Hematopoietic multipotent progenitor cell treated with erythropoietin and hydrocortisone succinate and interleukin-3 and kit ligand, for 4 days (in vitro differentiated cells): ENCODE measurements at regions not wholly inside any gene's neighbourhood (a gene's known extent, or its start where the extent isn't known, plus 50 kb on each side); places are given as distances from the start of the nearest gene placed in this dataset.
"Not testable (repeated sequence)": the region's sequence is repeated elsewhere in the genome, so short reads cannot be mapped to it uniquely, and the experiment has no call there.

Experiments used
- DNase-seq: peaks from one replicate; pipeline ENCODE4 v3.0.0-alpha.2; 2015

DNA sequence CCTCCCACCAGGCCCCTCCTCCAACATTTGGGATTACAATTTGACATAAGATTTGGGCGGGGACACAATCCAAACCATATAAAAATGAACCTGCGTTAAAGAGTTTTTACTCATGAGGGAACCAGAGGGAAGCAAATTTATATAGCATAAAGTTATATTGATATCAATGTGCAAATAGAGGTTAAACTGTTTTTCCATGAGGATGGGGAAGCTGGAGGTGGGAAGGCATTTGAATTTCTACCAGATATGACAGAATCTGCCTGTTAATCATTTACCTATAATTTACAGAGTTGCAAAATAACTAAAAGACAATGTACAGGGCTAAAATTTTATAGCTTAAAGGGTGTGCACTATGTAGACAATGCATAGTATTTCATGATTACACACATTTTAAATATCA, 322.0 kb upstream of the FKBP1C start:
- no peak for DNase-seq

DNA sequence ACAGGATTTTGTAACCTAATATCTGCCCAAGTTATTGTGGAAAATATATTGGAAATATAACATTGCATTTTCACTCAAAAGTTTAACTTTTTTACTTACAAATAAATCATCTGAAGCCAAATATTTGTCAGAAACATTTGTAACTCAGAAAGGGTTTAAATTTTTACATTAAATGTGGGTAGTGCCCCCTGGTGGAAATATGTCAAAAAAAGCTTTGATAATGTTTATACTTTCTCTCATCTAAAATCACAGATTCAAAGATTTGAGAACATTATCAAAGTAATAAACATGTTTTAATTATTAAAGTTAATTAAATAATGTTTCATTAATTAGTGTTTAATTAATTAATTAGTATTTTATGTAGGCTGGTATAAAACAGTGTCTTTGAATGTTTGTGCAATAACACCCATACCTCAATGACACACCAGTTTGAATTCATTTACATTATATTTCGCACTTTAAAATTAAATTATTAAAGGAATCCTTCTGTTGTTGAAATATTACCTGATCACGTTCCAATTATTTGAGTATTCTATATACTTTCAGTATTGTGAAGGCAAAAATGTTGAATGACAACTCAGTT, 320.1 kb upstream of the FKBP1C start:
- DNase-seq: peak; percentile 53

DNA sequence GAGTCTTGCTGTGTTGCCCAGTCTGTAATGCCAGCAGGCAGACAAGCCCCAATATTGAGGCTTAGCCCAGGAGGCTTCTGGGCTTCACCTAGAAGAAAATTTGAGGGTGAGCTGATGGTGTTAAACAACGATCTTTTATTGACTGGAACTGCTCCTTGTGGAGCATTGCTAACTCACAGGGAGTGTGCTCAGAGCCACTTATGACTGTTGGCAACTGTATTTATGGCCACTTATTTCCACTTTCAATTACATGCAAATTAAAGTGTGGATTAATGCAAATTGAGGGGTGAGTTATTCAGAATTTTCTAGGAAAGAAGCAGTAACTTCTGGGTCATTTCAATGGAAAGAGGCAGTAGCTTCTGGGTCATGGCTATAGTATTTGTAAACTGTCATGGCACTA, 317.2 kb upstream of the FKBP1C start:
- DNase-seq: no peak

DNA sequence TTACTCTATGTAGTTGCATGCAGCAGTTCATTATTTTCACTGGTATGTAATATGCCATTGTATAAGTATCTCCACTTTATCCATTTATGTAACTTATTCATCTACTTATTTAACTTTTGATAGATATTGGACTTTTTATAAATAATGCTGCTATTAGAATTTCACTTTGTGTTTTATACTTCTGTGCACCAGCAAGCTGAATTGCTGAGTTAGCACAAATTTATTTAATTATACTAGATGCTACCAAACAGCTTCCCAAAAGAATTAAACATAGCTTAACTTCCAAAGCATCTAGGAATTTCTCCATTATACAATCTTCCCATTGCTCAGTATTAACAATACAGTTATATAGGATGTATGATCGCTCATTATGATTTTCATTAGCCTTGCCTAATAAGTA, 308.0 kb upstream of the FKBP1C start:
- no peak for DNase-seq

DNA sequence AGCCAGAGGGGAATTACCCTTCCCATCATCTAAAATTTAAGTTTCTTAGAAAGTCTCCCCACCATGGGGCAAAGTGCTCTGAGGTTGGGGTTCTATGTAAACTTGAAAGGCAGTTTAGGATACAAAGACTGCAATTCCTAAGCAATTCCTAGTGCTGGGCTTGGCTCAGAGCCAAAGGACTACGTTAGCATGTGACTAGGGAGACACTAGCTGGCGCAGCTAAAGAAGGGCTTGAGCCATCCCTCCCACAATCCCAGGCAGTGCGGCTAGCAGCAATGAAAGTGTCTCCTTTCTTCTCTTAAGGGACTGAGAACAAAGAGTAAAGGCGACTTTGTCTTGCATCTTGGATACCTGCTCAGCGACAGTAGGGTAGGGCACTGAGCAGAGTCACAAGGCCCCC, 306.6 kb upstream of the FKBP1C start:
- DNase-seq: no peak

DNA sequence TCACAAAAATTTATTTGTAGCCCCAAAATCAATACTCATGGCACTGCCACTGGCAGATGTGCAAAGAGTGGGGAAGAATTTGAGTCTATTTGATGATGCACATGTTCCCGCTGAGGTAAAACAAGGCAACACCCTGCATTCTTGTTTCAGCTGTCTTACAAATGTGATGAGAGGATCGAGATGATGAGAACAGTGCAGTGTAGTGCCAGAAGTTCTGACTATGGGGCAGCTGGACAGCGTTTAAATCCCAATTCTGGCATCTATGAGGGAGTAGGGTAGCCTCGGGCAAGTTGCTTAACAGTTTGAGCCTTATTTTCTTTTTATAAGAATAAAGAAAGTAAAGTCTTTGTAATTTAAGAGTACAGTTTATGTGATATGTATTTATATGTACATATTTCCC, 296.7 kb upstream of the FKBP1C start:
- no peak for DNase-seq

DNA sequence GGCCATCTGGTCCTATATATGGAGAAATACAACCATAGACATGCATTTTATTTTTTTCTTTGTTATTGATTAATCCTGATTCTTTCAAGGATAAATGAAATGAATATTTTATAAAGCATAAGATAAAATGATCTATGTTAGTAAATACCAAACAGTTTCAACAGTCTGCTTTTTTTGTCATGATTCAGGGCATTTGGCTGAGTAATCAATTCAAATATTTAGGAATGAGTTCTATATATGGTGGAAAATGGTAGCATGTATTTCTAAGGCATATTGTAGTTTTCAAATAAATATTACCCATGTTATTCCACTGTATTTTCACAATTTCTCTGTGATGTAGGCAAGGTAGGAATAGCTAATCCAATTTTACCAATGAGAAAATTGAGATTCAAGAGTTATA, 287.5 kb upstream of the FKBP1C start:
- DNase-seq: no peak

DNA sequence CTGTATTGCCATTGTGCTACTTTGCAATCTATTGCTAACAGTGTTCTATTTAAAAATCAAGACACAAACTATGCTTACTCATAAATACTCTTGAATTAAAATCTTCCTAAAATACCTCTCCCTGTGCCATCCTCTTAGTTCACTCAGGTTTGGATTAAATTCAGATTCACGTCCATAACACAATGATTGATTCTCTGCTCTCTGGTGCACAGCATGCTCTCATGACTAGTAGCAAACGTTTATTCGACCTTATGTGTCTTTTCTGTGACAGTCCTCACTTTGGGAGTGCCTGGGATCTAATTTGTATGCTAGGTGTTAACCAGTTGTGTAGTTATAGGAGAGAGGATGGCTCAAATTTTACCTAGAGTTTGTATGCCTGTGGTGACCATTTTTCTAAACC, 270.4 kb upstream of the FKBP1C start:
- no peak for DNase-seq

DNA sequence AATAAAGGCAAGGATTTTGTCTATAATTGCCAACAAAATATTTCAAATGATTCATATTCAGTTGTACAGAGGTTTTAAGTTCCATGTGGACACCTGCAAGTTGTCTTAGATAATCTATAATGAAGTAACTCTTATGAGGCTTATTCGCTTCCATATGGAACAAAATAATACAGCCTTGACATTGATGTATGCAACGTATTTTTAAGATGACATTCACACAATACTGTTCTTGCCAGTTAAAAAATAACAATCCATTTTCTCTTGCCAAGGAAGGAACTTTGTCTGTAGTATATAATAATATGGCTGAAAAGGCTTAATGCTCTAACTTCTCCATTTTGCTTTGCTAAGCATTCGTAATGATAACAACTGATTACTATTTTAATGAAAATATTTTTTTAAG, 269.3 kb upstream of the FKBP1C start:
- no peak for DNase-seq

DNA sequence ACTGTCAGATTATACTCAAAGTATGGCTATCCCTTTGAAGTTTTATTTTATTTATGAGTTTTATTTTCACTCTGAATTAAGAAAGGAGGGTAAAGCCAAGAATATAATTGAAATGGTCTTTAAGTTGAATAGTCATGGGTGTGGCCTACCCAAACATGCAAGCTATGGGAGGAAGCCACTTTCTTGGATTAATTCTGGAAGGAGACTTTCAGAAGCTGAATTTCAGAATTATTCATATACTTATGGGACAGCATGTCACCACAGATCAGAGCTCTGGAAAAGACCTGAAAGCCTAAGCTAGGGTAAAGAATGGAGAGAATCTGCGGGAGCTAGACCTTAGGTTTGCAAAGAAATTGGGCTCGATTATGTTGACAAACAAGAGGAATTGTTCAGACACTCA, 242.4 kb upstream of the FKBP1C start:
- no peak for DNase-seq

DNA sequence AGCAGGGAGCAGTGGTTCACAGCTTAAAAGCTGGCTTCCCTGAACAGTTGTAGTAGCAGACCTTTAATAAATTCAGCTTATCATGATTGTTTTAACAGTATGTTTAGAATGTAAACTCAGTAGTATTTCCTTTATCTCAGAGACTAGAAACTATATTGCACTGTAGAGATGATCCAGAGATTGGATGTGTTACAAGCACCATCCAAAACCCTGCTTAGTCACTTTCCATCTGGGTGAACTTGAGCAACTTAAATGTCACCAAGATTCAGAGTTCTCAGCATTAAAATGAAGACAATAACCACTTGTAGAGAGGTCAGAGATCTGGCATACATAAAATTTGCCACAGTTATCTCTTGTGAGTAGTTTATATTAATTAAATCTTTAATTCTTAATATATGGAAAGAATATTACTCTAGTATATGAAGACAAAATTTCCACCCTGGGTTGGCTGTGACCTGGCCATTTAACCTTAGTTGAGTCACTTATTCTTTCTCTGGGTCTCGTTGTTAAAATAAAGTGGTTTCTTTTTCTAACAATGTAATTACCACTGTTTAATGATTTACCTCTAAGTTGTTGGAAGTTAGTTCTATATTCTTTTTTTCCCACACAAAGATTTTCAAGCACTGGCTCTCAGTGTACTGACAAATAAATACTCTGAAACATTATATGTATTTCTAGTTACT, 239.2 kb upstream of the FKBP1C start:
- DNase-seq: no peak

DNA sequence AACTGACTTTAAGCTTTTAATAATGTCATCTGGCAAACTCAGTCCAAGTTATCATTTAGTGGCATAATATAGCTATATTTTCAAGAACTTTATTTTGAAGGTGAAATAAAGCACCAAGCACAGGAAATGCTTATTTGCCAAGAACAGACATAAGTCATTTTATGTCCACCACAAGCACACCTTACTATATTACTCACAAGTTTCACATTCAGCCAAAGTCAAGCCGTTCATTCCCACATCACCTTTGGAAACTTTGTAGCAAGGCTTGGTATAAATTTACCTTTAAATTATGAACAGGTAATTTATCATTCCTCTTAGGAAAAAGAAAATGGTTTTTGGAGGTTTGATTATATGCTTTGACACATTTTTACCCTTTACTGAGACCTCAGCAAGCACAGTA, 236.8 kb upstream of the FKBP1C start:
- no peak for DNase-seq

DNA sequence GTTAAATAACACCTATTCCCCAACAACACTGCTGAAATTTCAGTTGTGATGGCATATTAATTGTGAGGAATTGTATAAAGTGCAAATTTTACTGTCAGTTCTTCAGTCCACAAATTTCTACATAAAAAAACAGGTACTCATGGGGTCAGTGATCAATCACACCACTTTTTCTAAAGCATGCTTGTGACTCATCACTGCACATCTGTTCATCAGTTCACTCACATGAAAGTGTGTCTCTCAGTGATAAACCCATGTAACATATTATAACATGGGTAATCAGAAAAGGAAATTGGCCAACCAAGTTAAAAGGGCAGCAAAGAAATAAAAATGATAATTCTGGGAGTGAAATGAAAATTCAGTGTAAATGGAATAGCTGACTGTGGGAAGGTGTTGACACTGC, 234.7 kb upstream of the FKBP1C start:
- no peak for DNase-seq

DNA sequence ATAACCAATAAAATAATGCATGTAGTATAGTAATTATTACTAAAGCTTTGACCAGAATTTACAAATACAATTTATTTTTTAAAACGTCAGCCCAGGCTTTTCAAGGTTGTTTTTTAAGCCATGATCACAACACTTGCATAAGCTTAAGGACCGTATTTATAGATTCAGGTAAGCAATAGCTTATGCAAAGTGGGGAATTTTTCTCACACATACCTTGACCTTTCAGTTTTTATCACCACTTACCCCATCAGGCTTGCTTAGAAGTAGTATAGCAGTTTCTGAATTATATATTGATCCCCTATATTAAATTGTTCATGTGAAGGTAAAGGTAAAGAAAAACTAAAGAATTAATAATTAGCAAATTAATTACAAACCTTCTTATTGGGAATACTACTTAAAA, 232.3 kb upstream of the FKBP1C start:
- DNase-seq: no peak

DNA sequence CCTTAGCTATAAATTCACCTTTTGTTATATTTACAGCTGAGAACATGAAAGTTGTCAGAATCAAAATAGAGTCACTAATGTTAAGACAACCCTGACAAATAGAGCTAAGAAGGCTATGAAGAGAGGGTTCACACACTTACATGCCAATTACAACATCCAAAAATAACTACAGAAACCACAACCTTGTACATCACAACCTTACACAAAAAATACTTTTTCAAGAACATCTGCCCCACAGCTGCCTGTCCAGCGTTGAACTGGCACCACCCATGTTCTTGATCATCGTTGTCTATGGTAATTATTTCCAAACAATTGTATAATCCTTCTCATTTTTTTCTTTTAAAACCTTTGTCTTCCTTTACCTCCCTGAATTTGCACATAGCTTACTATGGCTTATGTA, 231.2 kb upstream of the FKBP1C start:
- no peak for DNase-seq

DNA sequence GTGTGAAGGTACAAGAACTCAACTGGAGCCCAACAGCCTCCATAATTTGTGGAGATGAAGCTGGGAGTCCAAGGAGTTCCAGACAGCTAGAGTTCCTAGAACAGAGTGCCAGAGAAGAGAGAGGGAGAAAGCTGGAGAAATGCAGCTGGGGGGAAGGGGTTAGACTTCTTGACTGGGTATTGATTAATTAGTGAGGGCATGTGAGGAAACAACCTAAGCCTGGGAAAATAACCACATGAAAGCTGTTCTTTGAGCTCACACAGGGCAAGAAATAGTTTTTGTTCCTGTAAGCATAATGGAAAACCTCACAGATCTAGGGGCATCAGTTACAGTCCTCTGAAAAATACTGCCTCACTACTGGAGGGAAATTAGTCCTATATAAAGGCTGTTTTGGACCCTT, 230.5 kb upstream of the FKBP1C start:
- no peak for DNase-seq

DNA sequence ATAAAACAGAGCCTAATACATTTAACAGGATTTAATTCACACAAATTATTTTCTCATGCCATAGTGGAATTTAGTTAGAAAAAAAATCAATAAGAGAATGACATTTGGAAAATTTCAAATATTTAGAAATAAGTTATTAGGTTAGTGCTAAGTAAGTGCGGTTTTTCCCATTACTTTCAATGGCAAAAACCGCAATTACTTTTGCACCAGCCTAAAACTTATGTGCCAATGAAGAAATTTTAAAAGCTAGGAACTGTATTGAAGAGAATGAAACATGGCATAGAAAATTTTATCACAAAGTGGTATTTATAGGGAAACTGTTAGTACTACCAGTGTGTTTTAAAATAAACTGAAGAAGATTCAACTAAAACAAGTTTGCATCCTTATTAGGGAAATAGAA, 228.3 kb upstream of the FKBP1C start:
- DNase-seq: no peak

DNA sequence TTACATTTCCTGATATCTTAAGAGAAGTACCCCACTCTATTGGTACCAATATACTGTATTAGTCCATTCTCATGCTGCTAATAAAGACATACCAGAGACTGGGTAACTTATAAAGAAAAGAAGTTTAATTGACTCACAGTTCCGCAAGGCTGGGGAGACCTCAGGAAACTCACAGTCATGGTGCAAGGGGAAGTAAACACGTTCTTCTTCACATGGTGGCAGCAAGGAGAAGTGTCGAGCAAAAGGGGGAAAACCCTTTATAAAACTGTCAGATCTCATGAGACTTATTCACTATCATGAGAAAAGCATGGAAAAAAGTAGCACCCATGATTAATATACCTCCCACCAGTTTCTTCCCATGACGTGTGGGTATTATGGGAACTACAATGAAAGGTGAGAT, 219.6 kb upstream of the FKBP1C start:
- peak; percentile 2 for DNase-seq

DNA sequence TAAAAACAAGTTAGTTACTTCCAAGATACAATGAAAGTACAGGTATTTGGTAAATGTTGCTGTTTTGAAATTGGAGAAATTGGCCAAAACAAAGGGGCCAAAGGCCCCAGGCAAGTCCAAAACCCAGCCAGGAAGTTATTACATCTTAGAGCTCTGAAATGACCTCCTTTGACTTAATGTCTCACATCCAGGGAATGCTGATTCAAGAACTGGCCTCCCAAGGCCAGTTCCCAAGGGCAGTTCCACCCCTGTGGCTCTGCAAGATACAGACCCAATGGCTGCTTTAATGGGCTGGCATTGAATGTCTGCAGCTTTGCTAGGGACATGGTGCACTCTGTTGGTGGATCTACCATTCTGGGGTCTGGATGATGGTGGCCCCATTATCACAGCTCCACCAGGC, 217.3 kb upstream of the FKBP1C start:
- no peak for DNase-seq

DNA sequence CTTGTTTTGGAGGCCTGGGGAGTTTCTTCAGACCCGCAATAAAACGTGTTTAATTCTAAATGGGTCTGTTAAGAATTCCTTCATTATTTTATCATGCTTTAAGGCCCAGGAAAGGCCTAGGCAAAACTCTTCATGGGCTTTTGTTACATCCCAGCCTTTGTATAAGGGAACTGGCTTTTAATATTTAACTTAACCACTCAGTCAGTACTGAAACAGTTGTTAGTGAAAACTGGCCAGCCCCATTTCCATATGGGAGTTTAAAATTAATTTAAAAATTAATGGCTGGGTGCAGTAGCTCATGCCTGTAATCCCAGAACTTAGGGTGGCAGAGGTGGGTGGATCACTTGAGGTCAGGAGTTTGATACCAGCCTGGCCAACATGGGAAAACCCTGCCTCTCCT, 213.2 kb upstream of the FKBP1C start:
- DNase-seq: no peak

DNA sequence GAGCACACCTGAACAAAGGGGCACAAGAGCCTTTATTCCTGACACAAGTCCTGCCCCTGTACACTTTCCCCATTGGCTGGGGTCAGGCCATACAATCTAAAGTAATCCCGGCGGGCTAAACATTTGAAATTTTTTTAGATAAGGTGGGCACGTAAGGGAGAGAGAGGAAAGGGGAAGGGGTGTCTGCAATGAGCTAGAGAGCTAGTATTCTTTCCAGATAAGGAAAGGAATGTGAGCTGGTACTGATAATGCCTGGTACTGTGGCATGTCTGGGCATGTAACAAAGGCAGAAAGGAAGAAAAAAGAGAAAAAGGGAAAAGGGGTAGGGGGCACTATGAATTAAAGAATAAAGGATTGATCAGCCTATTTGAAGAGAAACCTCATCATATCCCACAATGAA, 212.0 kb upstream of the FKBP1C start:
- not testable (repeated sequence) for DNase-seq

DNA sequence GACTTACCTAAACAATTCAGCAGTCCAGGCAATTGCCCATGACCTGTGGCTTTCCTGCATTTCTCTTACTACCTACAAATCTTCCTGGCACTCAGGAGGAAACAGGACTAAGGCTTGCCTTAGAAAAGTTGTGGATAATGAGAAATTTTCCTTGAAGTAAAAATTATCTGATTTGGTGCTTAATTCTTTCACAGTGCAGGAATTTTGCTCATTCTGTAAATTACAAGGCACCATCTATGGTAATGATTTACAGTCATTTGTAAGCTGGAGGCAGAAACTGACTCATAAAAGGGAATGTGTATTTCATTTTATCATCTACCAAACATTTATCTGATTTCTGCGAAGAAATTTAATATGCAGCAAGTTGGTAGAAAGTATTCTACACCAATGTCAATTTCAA, 211.5 kb upstream of the FKBP1C start:
- DNase-seq: no peak

DNA sequence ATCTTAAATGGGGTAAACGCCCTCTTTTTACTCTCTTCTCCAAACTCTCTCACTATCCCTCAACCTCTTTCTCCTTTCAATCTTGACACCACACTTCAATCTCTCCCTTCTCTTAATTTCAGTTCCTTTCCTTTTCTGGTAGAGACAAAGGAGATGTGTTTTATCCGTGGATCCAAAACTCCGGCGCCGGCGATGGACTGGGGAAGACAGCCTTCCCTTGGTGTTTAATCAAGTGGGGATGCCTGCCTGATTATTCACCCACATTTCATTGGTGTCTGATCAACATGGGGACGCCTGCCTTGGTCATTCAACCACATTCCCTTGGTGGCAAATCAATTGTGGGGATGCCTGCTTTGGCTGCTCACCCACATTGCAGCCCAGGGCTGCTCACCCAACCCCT, 205.3 kb upstream of the FKBP1C start:
- DNase-seq: not testable (repeated sequence)

DNA sequence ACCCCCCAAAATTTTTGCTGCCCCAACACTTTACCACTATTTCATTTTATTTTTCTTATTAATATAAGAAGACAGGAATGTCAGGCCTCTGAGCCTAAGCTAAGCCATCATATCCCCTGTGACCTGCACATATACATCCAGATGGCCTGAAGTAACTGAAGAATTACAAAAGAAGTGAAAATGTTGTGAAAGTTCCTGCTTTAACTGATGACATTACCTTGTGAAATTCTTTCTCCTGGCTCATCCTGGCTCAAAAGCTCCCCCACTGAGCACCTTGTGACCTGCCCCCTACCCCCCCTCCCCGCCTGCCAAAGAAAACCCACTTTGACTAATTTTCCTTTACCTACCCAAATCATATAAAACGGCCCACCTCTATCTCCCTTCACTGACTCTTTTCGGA, 200.3 kb upstream of the FKBP1C start:
- DNase-seq: not testable (repeated sequence)

DNA sequence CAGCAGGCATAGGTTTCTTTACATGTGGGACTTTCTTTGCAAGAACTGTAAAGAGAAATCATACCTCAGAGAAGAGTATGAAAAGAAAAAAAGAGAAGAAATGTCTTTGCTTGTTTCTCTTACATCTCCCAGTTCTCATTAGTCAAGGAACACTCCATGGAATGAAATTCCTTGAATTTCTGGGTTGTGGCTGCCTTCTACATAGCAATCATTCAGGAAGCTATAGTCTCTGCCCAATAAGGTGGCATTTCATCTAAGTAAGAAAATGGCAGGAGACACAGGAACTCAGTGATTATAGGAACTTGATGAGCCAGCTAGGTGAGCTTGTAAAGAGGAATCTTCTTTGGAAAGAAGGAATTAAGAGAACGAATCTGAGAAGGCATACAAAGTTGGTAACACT, 197.0 kb upstream of the FKBP1C start:
- no peak for DNase-seq
